ENCODE measurements at regions not wholly inside any gene's neighbourhood (a gene's known extent, or its start where the extent isn't known, plus 50 kb on each side); places are given as distances from the start of the nearest gene placed in this dataset.
"Not testable (repeated sequence)": the region's sequence is repeated elsewhere in the genome, so short reads cannot be mapped to it uniquely, and the experiment has no call there.

- peak; percentile 81 for DNase-seq (ENCODE audit: low read depth)
Measured at GRCh38 chr2:215796140-215796855, 217.1 kb downstream of the MREG start.

GRCh38 chr2:215794829-215795546 is 218.4 kb downstream of the MREG start:
- DNase-seq (ENCODE audit: low read depth), result no peak

GRCh38 chr2:215793747-215794595 is 219.4 kb downstream of the MREG start:
- DNase-seq (ENCODE audit: low read depth), result peak; percentile 97

- DNase-seq (ENCODE audit: low read depth), result no peak
Measured at GRCh38 chr2:215791481-215791937, 221.8 kb downstream of the MREG start.

GRCh38 chr2:215790523-215791421 is 222.6 kb downstream of the MREG start:
- no peak for DNase-seq (ENCODE audit: low read depth)

- DNase-seq (ENCODE audit: low read depth), result no peak
Measured at GRCh38 chr2:215787565-215788178, 225.7 kb downstream of the MREG start.

GRCh38 chr2:215787025-215787424 is 226.3 kb downstream of the MREG start:
- no peak for DNase-seq (ENCODE audit: low read depth)

- peak; percentile 67 for DNase-seq (ENCODE audit: low read depth)
Measured at GRCh38 chr2:215784371-215784783, 229.0 kb downstream of the MREG start.

GRCh38 chr2:215783640-215784039 is 229.7 kb downstream of the MREG start:
- DNase-seq (ENCODE audit: low read depth), result not testable (repeated sequence)

- no peak for DNase-seq (ENCODE audit: low read depth)
Measured at GRCh38 chr2:215782965-215783364, 230.4 kb downstream of the MREG start.

GRCh38 chr2:215782295-215782694 is 231.1 kb downstream of the MREG start:
- DNase-seq (ENCODE audit: low read depth), result peak; percentile 83

- no peak for DNase-seq (ENCODE audit: low read depth)
Measured at GRCh38 chr2:215780907-215781685, 232.3 kb downstream of the MREG start.

- DNase-seq (ENCODE audit: low read depth), result no peak
Measured at GRCh38 chr2:215780313-215780712, 233.0 kb downstream of the MREG start.

GRCh38 chr2:215779912-215780311 is 233.4 kb downstream of the MREG start:
- DNase-seq (ENCODE audit: low read depth), result no peak

- peak; percentile 28 for DNase-seq (ENCODE audit: low read depth)
Measured at GRCh38 chr2:215777465-215778044, 235.8 kb downstream of the MREG start.

GRCh38 chr2:215775106-215775505 is 238.2 kb downstream of the MREG start:
- DNase-seq (ENCODE audit: low read depth), result no peak

GRCh38 chr2:215773728-215774127 is 239.6 kb downstream of the MREG start:
- DNase-seq (ENCODE audit: low read depth), result peak; percentile 99

GRCh38 chr2:215772634-215773563 is 240.5 kb downstream of the MREG start:
- DNase-seq (ENCODE audit: low read depth), result peak; percentile 70

Measured in LHCN-M2 (cell line).